ENCODE measurements at regions not wholly inside any gene's neighbourhood (a gene's known extent, or its start where the extent isn't known, plus 50 kb on each side); places are given as distances from the start of the nearest gene placed in this dataset.

GRCh38 chr15:35833581-35833980, 287.6 kb upstream of the DPH6 start:
- TF ChIP-seq, protein P1, sequence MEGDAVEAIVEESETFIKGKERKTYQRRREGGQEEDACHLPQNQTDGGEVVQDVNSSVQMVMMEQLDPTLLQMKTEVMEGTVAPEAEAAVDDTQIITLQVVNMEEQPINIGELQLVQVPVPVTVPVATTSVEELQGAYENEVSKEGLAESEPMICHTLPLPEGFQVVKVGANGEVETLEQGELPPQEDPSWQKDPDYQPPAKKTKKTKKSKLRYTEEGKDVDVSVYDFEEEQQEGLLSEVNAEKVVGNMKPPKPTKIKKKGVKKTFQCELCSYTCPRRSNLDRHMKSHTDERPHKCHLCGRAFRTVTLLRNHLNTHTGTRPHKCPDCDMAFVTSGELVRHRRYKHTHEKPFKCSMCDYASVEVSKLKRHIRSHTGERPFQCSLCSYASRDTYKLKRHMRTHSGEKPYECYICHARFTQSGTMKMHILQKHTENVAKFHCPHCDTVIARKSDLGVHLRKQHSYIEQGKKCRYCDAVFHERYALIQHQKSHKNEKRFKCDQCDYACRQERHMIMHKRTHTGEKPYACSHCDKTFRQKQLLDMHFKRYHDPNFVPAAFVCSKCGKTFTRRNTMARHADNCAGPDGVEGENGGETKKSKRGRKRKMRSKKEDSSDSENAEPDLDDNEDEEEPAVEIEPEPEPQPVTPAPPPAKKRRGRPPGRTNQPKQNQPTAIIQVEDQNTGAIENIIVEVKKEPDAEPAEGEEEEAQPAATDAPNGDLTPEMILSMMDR (IDR thresholded peaks at IDR 0.05; ENCODE audit: unreplicated experiment) = no peak
- H3K27ac Mint-ChIP-seq = no peak overlapping the region
- no peaks in the 10 kb centered on the region for H3K27me3 Mint-ChIP-seq (ENCODE audit: low read depth)
- DNase-seq (ENCODE audit: low spot score in 2 of 2, unreplicated experiment in 2 of 2) = no peak
- H3K9me3 Mint-ChIP-seq = peaks cover 17% of the 10 kb centered on the region
- H3K4me1 Mint-ChIP-seq = peaks cover 25% of the 10 kb centered on the region
- no peak overlapping the region for H3K4me3 Mint-ChIP-seq
- peaks cover 4% of the 10 kb centered on the region for H3K36me3 Mint-ChIP-seq

GRCh38 chr15:35834216-35834830, 288.4 kb upstream of the DPH6 start:
- Mint-ChIP-seq H3K9me3 (peaks cover 17% of the 10 kb centered on the region), H3K36me3 (peaks cover 4% of the 10 kb centered on the region), H3K27me3 (ENCODE audit: low read depth) (no peaks in the 10 kb centered on the region), H3K27ac (no peak overlapping the region), H3K4me3 (no peak overlapping the region), H3K4me1 (peaks cover 25% of the 10 kb centered on the region)
- no peak for DNase-seq (ENCODE audit: low spot score in 2 of 2, unreplicated experiment in 2 of 2)
- TF ChIP-seq, protein P1 (IDR thresholded peaks at IDR 0.05; ENCODE audit: unreplicated experiment) = no peak

DNA sequence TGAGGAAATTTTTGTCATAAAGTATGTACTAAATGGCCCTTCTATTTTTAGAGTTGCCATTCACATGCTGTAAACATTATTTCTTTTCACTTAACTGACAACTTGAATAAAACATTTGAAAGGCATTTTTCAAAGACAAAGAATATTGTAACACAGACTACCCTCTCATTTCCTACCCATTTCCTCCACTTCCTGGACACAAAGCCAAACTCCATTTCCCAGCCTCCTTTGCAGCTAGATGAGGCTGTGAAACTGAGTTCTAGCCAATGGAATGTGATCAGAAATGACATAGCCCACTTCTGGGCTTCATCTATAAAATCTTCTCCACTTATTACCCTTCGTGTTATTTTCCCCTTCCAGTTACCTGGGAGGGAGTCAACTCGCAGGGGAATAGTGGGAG, 288.9 kb upstream of the DPH6 start:
- TF ChIP-seq, protein P1 (IDR thresholded peaks at IDR 0.05; ENCODE audit: unreplicated experiment) = no peak
- Mint-ChIP-seq H3K36me3 (peaks cover 4% of the 10 kb centered on the region), H3K27ac (no peak overlapping the region), H3K4me1 (peaks cover 25% of the 10 kb centered on the region), H3K4me3 (no peak overlapping the region), H3K27me3 (ENCODE audit: low read depth) (no peaks in the 10 kb centered on the region), H3K9me3 (peaks cover 14% of the 10 kb centered on the region)
- no peak for DNase-seq (ENCODE audit: low spot score in 2 of 2, unreplicated experiment in 2 of 2)

GRCh38 chr15:35838424-35839111, 292.6 kb upstream of the DPH6 start:
- TF ChIP-seq, protein P1 (IDR thresholded peaks at IDR 0.05; ENCODE audit: unreplicated experiment) = no peak
- H3K27me3 Mint-ChIP-seq (ENCODE audit: low read depth) = no peaks in the 10 kb centered on the region
- no peak overlapping the region for H3K4me3 Mint-ChIP-seq
- no peaks in the 10 kb centered on the region for H3K36me3 Mint-ChIP-seq
- H3K27ac Mint-ChIP-seq = no peak overlapping the region
- peaks cover 33% of the 10 kb centered on the region for H3K4me1 Mint-ChIP-seq
- no peaks in the 10 kb centered on the region for H3K9me3 Mint-ChIP-seq
- no peak for DNase-seq (ENCODE audit: low spot score in 2 of 2, unreplicated experiment in 2 of 2)

- H3K4me1 Mint-ChIP-seq = peaks cover 23% of the 10 kb centered on the region
- no peak for DNase-seq (ENCODE audit: low spot score in 2 of 2, unreplicated experiment in 2 of 2)
- H3K9me3 Mint-ChIP-seq = no peaks in the 10 kb centered on the region
- no peak overlapping the region for H3K4me3 Mint-ChIP-seq
- no peak overlapping the region for H3K27ac Mint-ChIP-seq
- no peaks in the 10 kb centered on the region for H3K27me3 Mint-ChIP-seq (ENCODE audit: low read depth)
- TF ChIP-seq, protein P1 (IDR thresholded peaks at IDR 0.05; ENCODE audit: unreplicated experiment) = no peak
- no peaks in the 10 kb centered on the region for H3K36me3 Mint-ChIP-seq
These were observed 296.7 kb upstream of the DPH6 start for GRCh38 chr15:35842631-35843030.

Data from mesothelial cell of epicardium (in vitro differentiated cells).